Posterior cingulate gyrus (tissue), 11 donors: ENCODE measurements at regions not wholly inside any gene's neighbourhood (a gene's known extent, or its start where the extent isn't known, plus 50 kb on each side); places are given as distances from the start of the nearest gene placed in this dataset.
"Not testable (repeated sequence)": the region's sequence is repeated elsewhere in the genome, so short reads cannot be mapped to it uniquely, and the experiment has no call there.

Experiments
- DNase-seq, 10 donors: peaks; one replicate each; pipeline versions ENCODE4 v3.0.0 to v3.0.0-alpha.2; 2020 to 2021; ENCODE audit warnings: mixed read lengths in 3 of 10
- intact Hi-C: fragments of 100-400 bp; cut with DNase I; formaldehyde crosslinking; loops from one replicate; pipeline ENCODE4 v1.15.1; 2023

GRCh38 chr3:4213420-4213819 lies 89.7 kb upstream of the SETMAR start:
- intact Hi-C loops, DNase-seq: not testable (repeated sequence)

GRCh38 chr3:4216974-4217373 lies 86.2 kb upstream of the SETMAR start:
- intact Hi-C loops, DNase-seq: not testable (repeated sequence)

DNA sequence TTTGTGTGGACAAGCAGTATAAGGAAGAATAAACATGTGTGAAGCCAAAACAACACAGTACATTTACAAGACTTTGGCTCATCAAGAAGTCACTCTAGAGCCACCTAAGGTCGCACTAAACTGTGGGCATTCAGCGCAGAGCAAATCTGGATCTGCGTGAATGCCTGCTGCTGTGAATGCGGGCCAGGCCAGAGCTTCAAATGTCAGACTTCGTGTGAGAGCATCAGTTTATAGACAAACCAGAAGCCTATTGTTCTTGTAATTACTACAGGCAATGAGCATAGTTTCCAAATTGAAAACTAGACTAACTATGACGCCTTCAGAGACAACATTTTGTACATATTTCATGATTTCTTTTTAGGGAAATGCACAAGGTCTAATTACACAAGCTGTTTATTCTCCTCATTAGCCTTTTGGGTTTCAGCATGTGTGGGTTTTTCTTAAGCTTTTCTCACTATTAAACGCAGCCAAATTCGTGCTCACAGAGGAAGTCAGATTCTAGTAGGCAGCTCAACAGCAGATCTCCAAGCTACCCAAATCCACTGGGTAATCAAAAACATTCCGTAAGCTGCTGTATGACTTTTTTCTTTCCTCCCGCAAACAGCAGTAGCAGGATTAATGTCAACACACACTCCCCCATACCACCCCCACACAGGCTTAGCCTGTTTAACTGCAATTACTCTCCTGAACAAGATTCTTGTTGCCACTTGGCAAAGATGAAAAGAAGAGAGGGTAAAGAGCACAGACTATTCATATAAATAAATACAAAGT lies 84.5 kb upstream of the SETMAR start:
- DNase-seq: peak in 7 of 10 donors; percentile 9 to 73 (median 25)
- intact Hi-C loops: no loop called here

- DNase-seq: no peak
- intact Hi-C loops: no loop called here
Observed at GRCh38 chr3:4219227-4219568, 84.0 kb upstream of the SETMAR start.

DNA sequence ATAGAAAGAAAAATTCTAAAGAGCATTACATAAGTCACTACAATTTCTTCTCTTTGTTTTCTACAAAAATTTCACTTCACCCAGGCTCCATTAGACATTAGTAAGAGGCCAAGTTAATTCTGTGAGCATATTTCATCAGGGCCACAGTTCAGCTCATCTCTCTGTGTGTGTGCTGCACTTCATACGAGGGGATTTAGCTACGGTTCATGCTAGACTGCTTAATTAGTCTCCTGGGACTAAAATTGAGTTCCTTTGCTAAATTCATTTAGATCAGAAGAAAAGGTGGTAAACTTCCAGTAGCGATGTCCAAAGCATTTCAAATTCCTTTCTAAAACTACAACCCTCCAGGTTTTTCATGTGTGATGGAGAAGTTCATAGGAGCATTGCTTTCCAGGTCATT lies 83.1 kb upstream of the SETMAR start:
- DNase-seq: no peak
- intact Hi-C loops: no loop called here

DNA sequence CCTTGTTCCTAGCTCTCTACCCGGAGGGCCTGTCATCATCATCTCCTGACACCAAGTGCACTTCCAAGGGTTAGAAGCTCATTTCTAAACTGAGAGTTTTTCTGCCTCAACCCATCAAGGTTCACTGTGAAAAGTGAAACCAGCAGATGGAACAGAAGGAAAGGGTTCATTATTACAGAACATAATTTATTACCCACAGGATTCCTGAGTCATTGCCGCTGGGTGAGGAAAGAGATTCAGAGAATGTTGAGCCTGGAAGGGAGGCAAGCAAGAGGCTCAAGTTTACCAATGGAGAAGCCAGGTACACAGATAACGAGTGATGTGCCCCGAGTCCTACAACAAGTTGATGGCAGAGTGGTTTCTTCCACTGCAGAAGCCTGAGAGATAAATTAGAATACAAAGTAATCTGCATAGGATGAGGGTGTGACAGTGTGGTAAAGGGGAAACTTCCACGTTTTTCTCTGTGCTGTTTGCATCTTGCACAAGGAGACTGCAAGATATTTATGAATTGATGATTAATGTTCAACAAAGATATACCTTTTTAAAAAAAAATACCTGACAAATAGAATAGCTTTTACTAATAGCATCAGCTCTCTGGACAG lies 80.5 kb upstream of the SETMAR start:
- no peak for DNase-seq

DNA sequence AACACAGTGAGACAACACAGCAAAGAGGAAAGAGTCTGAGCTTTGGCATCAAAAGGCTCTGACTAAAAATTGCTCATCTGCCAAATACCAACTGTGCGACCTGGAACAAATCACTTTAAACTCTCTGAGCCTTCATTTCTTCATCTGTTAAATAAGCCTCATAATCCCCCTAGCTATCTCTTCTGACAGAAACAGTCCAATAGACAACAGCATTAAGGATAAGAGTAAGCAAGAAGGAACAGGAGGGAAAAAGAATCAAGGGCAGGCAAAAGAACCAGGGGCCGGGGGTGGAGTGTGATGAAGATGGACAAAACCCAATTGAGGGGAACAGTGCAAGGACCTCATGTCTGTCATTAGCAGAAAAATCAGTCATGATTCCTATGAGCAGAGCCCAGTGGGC lies 79.4 kb upstream of the SETMAR start:
- no peak for DNase-seq
- intact Hi-C loops: no loop called here

More for the DNA sequence above, 80.5 kb upstream of the SETMAR start:
- intact Hi-C loops: no loop called here

GRCh38 chr3:4224331-4224730 lies 78.8 kb upstream of the SETMAR start:
- DNase-seq: no peak
- intact Hi-C loops: no loop called here

- intact Hi-C loops: no loop called here
- no peak for DNase-seq
Observed at GRCh38 chr3:4225005-4225471, 78.1 kb upstream of the SETMAR start.

- DNase-seq: no peak
- intact Hi-C loops: no loop called here
Observed at GRCh38 chr3:4228295-4228694, 74.9 kb upstream of the SETMAR start.

DNA sequence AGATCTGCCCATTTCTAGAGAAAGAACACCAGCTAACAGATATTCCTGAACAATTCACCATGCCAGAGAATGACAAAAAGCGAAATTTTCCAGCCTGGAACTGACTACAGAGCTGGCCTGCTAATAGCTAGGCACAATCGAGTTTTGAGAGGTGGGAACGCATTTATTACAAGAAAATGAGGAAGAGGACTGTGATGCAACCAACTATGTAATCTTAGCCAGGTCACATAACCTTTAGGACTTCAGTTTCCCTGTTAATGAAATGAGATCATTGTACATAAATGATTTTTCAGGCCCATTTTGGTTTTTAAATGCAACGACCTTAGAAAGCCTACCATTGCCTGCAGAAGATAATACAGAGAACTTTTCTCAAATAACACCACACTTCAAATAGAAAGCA lies 72.1 kb upstream of the SETMAR start:
- intact Hi-C loops: no loop called here
- DNase-seq: no peak

- DNase-seq: no peak
- intact Hi-C loops: no loop called here
Observed at GRCh38 chr3:4232798-4233197, 70.4 kb upstream of the SETMAR start.

GRCh38 chr3:4233488-4233887 lies 69.7 kb upstream of the SETMAR start:
- intact Hi-C loops: no loop called here
- no peak for DNase-seq

- DNase-seq: no peak
- intact Hi-C loops: no loop called here
Observed at GRCh38 chr3:4234889-4235288, 68.3 kb upstream of the SETMAR start.

- intact Hi-C loops: no loop called here
- DNase-seq: no peak
Observed at GRCh38 chr3:4235690-4236089, 67.5 kb upstream of the SETMAR start.

DNA sequence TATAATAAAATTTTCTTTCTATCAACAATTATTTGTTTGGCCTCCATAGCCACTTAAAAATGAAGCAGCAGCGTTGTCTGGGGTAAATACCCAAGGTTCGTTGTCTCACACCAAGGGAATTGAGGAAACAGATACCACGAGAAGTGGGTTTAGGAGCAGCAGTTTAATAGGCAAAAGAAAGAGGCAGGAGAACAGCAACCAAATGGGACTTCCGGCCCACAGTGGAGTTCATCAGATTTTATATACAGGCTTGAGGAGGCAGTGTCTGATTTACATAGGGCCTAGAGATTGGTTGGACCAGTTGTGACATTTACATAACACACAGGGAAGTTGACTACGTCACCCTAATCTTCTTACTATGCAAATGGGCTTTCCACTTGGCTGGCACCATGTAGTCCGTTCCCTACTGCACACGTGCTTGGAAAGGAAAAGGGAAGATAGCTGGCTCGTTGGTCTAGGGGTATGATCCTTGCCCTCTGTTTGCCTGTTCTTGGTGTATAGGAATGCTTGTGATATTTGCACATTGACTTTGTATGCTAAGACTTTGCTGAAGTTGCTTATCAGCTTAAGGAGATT lies 61.5 kb upstream of the SETMAR start:
- DNase-seq: no peak
- intact Hi-C loops: no loop called here

DNA sequence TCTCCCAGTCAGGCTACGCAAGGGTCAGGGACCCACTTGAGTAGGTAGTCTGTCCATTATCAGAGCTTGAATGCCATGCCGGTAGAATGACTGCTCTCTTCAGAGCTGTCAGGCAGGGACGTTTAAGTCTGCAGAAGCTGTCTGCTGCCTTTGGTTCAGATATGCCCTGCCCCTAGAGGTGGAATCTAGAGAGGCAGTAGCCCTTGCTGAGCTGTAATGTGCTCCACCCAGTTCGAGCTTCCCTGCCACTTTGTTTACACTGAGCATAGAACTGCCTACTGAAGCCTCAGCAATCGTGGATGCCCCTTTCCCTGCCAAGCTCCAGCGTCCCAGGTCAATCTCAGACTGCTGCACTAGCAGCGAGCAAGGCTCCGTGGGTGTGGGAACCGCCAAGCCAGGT lies 57.5 kb upstream of the SETMAR start:
- intact Hi-C loops: no loop called here
- DNase-seq: peak in 1 of 10 donors; percentile 70

GRCh38 chr3:4247391-4247790 lies 55.8 kb upstream of the SETMAR start:
- DNase-seq: no peak
- intact Hi-C loops: no loop called here

DNA sequence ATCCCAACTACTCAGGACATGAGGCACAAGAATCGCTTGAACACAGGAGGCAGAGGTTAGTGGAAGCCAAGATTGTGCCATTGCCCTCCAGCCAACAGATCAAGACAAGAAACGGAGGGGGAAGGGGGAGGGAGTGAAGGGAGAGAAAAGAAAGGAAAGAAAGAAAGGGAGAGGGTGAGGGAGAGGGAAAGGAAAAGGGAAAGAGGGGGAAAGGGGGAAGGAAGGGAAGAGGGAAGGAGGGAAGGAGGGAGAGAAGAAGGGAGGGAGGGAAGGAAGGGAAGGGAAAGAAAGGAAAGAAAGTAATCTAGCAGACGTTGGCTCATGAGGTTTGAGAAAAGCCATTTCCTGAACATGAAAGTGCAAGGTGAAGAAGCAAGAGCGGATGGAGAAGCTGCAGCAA lies 53.1 kb upstream of the SETMAR start:
- intact Hi-C loops: no loop called here
- no peak for DNase-seq

DNA sequence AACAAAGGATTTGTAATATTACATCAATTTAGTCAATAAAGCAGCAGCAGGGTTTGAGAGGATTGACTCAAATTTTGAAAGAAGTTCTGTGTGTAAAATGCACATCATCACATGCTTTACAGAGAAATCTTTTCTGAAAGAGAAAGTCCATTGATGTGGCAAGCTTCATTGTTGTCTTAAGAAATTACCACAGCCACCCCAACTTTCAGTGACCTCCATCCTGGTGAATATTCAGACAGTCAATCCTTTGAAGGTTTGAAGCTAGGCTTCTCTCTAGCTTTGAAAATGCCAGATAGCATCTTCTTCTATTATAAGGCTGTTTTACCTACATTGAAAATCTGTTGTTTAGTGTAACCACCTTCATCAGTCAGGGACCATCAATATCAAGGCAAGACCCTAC lies 51.8 kb upstream of the SETMAR start:
- no peak for DNase-seq
- intact Hi-C loops: no loop called here

GRCh38 chr3:4253072-4253832 lies 49.9 kb upstream of the SETMAR start:
- DNase-seq, intact Hi-C loops: not testable (repeated sequence)
